Nephron progenitor cell (in vitro differentiated cells): ENCODE measurements at regions not wholly inside any gene's neighbourhood (a gene's known extent, or its start where the extent isn't known, plus 50 kb on each side); places are given as distances from the start of the nearest gene placed in this dataset.

ENCODE experiments used
- DNase-seq: peaks from one replicate; pipeline ENCODE4 v3.0.0; 2021
- H3K27ac Mint-ChIP-seq: 2 replicates; pipeline ENCODE4 v1.8.0; 2021; ENCODE audit warnings: mild to moderate bottlenecking, moderate library complexity, mixed read lengths
- H3K27me3 Mint-ChIP-seq: 2 replicates; pipeline ENCODE4 v1.8.0; 2021; ENCODE audit warnings: mild to moderate bottlenecking, low read depth, mixed read lengths; ENCODE audit not compliant: poor library complexity
- H3K36me3 Mint-ChIP-seq: 2 replicates; pipeline ENCODE4 v1.8.0; 2021; ENCODE audit warnings: low read depth, mixed read lengths
- H3K4me1 Mint-ChIP-seq: 2 replicates; pipeline ENCODE4 v1.8.0; 2021; ENCODE audit warnings: mixed read lengths
- H3K4me3 Mint-ChIP-seq: 2 replicates; pipeline ENCODE4 v1.8.0; 2021; ENCODE audit warnings: mild to moderate bottlenecking, moderate library complexity, mixed read lengths
- H3K9me3 Mint-ChIP-seq: 2 replicates; pipeline ENCODE4 v1.8.0; 2021; ENCODE audit warnings: mild to moderate bottlenecking, moderate library complexity, mixed read lengths
- CTCF ChIP-seq: fragments of 200-600 bp; sonication (generic); IDR thresholded peaks from 2 replicates; pipeline ENCODE4 v1.5.0; 2021; ENCODE audit warnings: antibody characterized with exemption

GRCh38 chr6:105550955-105551620, 148.2 kb upstream of the PREP start:
- no peak for TF ChIP-seq CTCF
- H3K27me3 Mint-ChIP-seq, result peaks cover 10% of the 10 kb centered on the region
- H3K4me3 Mint-ChIP-seq, result no peak overlapping the region
- no peaks in the 10 kb centered on the region for H3K4me1 Mint-ChIP-seq
- H3K27ac Mint-ChIP-seq, result no peak overlapping the region
- H3K9me3 Mint-ChIP-seq, result peaks cover 9% of the 10 kb centered on the region
- no peaks in the 10 kb centered on the region for H3K36me3 Mint-ChIP-seq
- no peak for DNase-seq

GRCh38 chr6:105546754-105547153, 143.9 kb upstream of the PREP start:
- no peak for TF ChIP-seq CTCF
- Mint-ChIP-seq H3K4me1 (no peaks in the 10 kb centered on the region), H3K36me3 (no peaks in the 10 kb centered on the region), H3K27ac (no peak overlapping the region), H3K9me3 (peaks cover 6% of the 10 kb centered on the region), H3K4me3 (no peak overlapping the region), H3K27me3 (peaks cover 4% of the 10 kb centered on the region)
- no peak for DNase-seq

GRCh38 chr6:105545947-105546731, 143.3 kb upstream of the PREP start:
- Mint-ChIP-seq H3K36me3 (no peaks in the 10 kb centered on the region), H3K4me1 (no peaks in the 10 kb centered on the region), H3K27ac (no peak overlapping the region), H3K9me3 (peaks cover 6% of the 10 kb centered on the region), H3K4me3 (no peak overlapping the region), H3K27me3 (peaks cover 4% of the 10 kb centered on the region)
- no peak for DNase-seq
- no peak for TF ChIP-seq CTCF

DNA sequence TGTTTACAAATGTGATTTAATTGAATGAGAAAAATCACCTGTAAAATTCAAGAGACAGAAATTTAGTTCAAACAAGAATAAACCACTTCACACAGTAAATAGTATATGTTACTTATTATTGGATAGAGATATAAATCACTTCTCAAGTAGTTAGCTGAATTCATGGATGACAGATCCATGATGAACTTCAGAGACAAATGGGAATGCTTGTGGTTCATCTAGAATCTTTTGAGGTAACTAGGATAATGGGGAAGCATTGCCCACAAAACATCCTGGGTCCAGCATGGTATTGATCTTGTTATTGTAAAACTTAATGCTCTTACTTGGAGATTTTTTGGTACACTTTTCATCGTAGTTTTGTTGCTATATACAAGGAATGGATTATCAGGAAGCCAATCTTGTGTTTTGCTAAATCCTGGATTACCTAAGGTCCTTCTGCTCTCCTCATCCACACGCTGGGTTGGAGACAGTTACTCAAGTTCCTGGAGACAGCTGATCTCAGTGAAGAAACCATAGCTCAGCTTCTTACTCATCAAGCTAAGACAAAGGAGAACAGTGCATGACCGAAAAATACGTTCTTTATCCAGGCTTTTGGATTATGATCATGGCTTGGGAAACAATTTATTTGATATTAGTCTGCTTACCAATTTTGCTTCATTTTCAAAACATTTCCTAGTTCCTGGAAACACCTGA, 142.5 kb upstream of the PREP start:
- Mint-ChIP-seq H3K36me3 (no peaks in the 10 kb centered on the region), H3K27ac (no peak overlapping the region), H3K9me3 (peaks cover 6% of the 10 kb centered on the region), H3K4me1 (no peaks in the 10 kb centered on the region), H3K27me3 (peaks cover 4% of the 10 kb centered on the region), H3K4me3 (no peak overlapping the region)
- no peak for DNase-seq
- no peak for TF ChIP-seq CTCF

DNA sequence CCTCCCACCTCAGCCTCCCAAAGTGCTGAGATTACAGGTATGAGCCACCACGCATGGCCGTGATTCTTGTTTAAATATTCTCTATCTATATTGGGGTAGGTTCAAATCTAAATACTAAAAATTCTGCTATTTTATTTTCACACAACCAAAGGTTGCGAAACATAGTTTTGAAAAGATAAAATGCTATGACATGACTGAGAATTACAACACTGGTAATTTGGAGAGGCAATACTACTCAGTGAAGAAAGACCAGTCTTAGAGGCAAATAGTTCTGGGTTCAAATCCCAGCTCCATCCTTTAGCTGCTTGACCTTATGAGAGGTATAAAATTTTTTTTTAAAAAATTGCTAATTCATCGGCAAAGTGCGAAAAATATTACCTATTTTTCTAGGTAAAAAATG, 137.0 kb upstream of the PREP start:
- no peak for TF ChIP-seq CTCF
- Mint-ChIP-seq H3K9me3 (no peaks in the 10 kb centered on the region), H3K27ac (no peak overlapping the region), H3K36me3 (no peaks in the 10 kb centered on the region), H3K27me3 (no peaks in the 10 kb centered on the region), H3K4me3 (no peak overlapping the region), H3K4me1 (no peaks in the 10 kb centered on the region)
- DNase-seq, result no peak
